WTC11 (cell line): ENCODE measurements at regions not wholly inside any gene's neighbourhood (a gene's known extent, or its start where the extent isn't known, plus 50 kb on each side); places are given as distances from the start of the nearest gene placed in this dataset.

Experiments
- CREM ChIP-seq: sonication (generic); formaldehyde crosslinking; IDR thresholded peaks from 2 replicates; pipeline ENCODE4 v1.8.1; 2022; ENCODE audit warnings: mild to moderate bottlenecking, missing genetic modification reagents, moderate library complexity
- CTCF ChIP-seq: fragments of 200-600 bp; IDR thresholded peaks from 2 replicates; pipeline ENCODE4 v1.8.0; 2022; ENCODE audit warnings: antibody characterized with exemption
- ETV6 ChIP-seq: sonication (generic); formaldehyde crosslinking; IDR thresholded peaks from 2 replicates; pipeline ENCODE4 v1.8.1; 2022; ENCODE audit warnings: mild to moderate bottlenecking, missing genetic modification reagents
- FOXJ3 ChIP-seq: sonication (generic); formaldehyde crosslinking; IDR thresholded peaks from 2 replicates; pipeline ENCODE4 v1.9.0; 2021; ENCODE audit warnings: missing genetic modification reagents, mild to moderate bottlenecking, borderline replicate concordance
- FOXP1 ChIP-seq: sonication (generic); formaldehyde crosslinking; IDR thresholded peaks from 2 replicates; pipeline ENCODE4 v1.8.0; 2022; ENCODE audit warnings: missing genetic modification reagents, mild to moderate bottlenecking, moderate library complexity, borderline replicate concordance
- RELA ChIP-seq: sonication (generic); formaldehyde crosslinking; IDR thresholded peaks from 2 replicates; pipeline ENCODE4 v1.8.1; 2022; ENCODE audit warnings: missing genetic modification reagents, mild to moderate bottlenecking, borderline replicate concordance
- ZNF121 ChIP-seq: sonication (generic); formaldehyde crosslinking; IDR thresholded peaks from 2 replicates; pipeline ENCODE4 v1.8.0; 2023; ENCODE audit warnings: missing genetic modification reagents
- TF ChIP-seq, protein P1 (sequence below): sonication (generic); formaldehyde crosslinking; IDR thresholded peaks from 2 replicates; pipeline ENCODE4 v1.8.1; 2022; ENCODE audit warnings: low read depth, mild to moderate bottlenecking, moderate library complexity, missing genetic modification reagents, borderline replicate concordance
- TF ChIP-seq, protein P2 (sequence below): sonication (generic); formaldehyde crosslinking; IDR thresholded peaks from 2 replicates; pipeline ENCODE4 v1.8.1; 2023; ENCODE audit warnings: mild to moderate bottlenecking, missing genetic modification reagents, moderate library complexity

DNA sequence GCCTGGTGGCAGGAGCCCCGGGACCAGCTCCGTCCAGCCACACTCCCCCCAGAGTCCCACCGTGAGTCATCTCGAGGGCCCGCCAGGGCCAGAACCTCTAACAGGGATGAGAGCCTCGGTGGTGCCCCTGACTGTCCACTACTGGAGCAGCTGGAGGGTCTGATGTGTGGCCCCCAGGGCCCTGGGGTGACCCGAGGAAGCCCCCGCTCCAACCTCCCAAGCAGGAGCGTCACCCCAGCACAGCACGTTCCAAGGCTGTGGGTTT, 135.9 kb upstream of the NKX1-1 start:
- TF ChIP-seq ETV6 (CRISPR knock-in tag) = no peak
- no peak for TF ChIP-seq ZNF121 (CRISPR knock-in tag)
- no peak for TF ChIP-seq CTCF
- no peak for TF ChIP-seq FOXP1
- TF ChIP-seq, protein P1, sequence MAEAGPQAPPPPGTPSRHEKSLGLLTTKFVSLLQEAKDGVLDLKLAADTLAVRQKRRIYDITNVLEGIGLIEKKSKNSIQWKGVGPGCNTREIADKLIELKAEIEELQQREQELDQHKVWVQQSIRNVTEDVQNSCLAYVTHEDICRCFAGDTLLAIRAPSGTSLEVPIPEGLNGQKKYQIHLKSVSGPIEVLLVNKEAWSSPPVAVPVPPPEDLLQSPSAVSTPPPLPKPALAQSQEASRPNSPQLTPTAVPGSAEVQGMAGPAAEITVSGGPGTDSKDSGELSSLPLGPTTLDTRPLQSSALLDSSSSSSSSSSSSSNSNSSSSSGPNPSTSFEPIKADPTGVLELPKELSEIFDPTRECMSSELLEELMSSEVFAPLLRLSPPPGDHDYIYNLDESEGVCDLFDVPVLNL (CRISPR knock-in tag) = no peak
- TF ChIP-seq FOXJ3 (CRISPR knock-in tag) = no peak
- TF ChIP-seq RELA = no peak
- TF ChIP-seq, protein P2, sequence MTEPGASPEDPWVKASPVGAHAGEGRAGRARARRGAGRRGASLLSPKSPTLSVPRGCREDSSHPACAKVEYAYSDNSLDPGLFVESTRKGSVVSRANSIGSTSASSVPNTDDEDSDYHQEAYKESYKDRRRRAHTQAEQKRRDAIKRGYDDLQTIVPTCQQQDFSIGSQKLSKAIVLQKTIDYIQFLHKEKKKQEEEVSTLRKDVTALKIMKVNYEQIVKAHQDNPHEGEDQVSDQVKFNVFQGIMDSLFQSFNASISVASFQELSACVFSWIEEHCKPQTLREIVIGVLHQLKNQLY = no peak
- TF ChIP-seq CREM (CRISPR knock-in tag) = no peak
